Natural killer cell (primary cell): ENCODE measurements at regions not wholly inside any gene's neighbourhood (a gene's known extent, or its start where the extent isn't known, plus 50 kb on each side); places are given as distances from the start of the nearest gene placed in this dataset.
A peak's percentile ranks its signal among the peaks of the same experiment; 100 is the strongest.

Experiments
- ATAC-seq, 3 donors: fragments of 150-1000 bp in 2 of 3; fragments of 200-7000 bp in 1 of 3; cut with Tn5 transposase; 1 replicate in 1 of 3; 2 replicates in 2 of 3; pipeline ENCODE4 v1.10.0; 2021; ENCODE audit warnings: mild to moderate bottlenecking in 2 of 3, moderate library complexity in 2 of 3
- DNase-seq, 2 donors: peaks; one replicate each; pipeline versions ENCODE4 v3.0.0 to v3.0.0-alpha.2; 2013 to 2021; ENCODE audit warnings: mixed read lengths in 1 of 2
- H3K27ac ChIP-seq: one replicate; pipeline ENCODE4 v1.5.1; 2013; ENCODE audit warnings: mild to moderate bottlenecking, low read length
- H3K27me3 ChIP-seq: one replicate; pipeline ENCODE4 v1.6.1; 2013; ENCODE audit warnings: low read length; ENCODE audit not compliant: control insufficient read depth, insufficient read depth
- H3K36me3 ChIP-seq: one replicate; pipeline ENCODE4 v1.6.1; 2013; ENCODE audit warnings: low read length; ENCODE audit not compliant: control insufficient read depth, insufficient read depth
- H3K4me1 ChIP-seq: one replicate; pipeline ENCODE4 v1.6.1; 2013; ENCODE audit warnings: low read length; ENCODE audit not compliant: control insufficient read depth, insufficient read depth
- H3K4me3 ChIP-seq: one replicate; pipeline ENCODE4 v1.5.1; 2013; ENCODE audit warnings: low read length
- H3K9me3 ChIP-seq: one replicate; pipeline ENCODE4 v1.6.1; 2013; ENCODE audit warnings: low read length; ENCODE audit not compliant: control insufficient read depth, insufficient read depth
- H3K27ac Mint-ChIP-seq, 2 donors: one replicate each; pipeline ENCODE4 v1.8.0; 2022; ENCODE audit warnings: mild to moderate bottlenecking in 2 of 2, mixed read lengths in 2 of 2, moderate library complexity in 1 of 2
- H3K27me3 Mint-ChIP-seq, 2 donors: one replicate each; pipeline ENCODE4 v1.8.0; 2022; ENCODE audit warnings: low read depth in 2 of 2, mixed read lengths in 2 of 2
- H3K36me3 Mint-ChIP-seq: one replicate; pipeline ENCODE4 v1.8.0; 2022; ENCODE audit warnings: mixed read lengths
- H3K4me1 Mint-ChIP-seq, 2 donors: one replicate each; pipeline ENCODE4 v1.8.0; 2022; ENCODE audit warnings: mixed read lengths in 2 of 2
- H3K4me3 Mint-ChIP-seq: one replicate; pipeline ENCODE4 v1.8.0; 2022; ENCODE audit warnings: mild to moderate bottlenecking, moderate library complexity, mixed read lengths
- H3K9me3 Mint-ChIP-seq, 2 donors: one replicate each; pipeline ENCODE4 v1.8.0; 2022; ENCODE audit warnings: mixed read lengths in 2 of 2
- CTCF ChIP-seq: fragments of 200-600 bp; IDR thresholded peaks from one replicate; pipeline ENCODE4 v1.8.0; 2022; ENCODE audit warnings: antibody characterized with exemption
- WGBS: methylation state at CpG from one replicate; pipeline ENCODE4 v1.1.7; 2013; ENCODE audit warnings: missing lambda C conversion rate; ENCODE audit not compliant: insufficient coverage; 5-methylcytosine and 5-hydroxymethylcytosine counted together
- intact Hi-C: fragments of 100-400 bp; cut with micrococcal nuclease; formaldehyde crosslinking; loops from one replicate; pipeline ENCODE4 v1.14.2; 2022

DNA sequence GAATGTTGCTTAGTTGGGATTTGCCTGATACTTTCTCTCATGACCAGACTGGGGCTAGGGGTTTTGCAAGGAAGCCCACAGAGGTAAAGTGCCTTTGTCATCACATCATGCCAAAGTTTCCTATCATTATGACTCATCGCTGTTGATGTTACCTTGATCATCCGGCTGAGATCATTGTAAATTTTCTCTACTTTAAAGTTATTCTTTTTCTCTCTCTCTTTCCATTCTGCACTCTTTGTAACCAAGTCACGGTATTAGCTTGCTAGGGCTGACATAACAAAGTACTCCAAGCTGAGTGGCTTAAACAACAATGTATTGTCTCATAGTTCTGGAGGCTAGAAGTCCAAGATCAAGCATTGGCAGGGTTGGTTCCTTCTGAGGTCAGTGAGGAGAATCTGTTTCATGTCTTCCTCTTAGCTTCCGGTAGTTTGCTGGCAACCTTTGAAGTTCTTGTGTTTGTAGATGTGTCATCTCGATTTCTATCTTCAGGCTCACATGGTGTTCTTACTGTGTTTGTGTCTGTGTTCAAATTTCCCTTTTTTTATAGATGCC lies 113.0 kb downstream of the DTHD1 start:
- intact Hi-C loops: no loop called here
- no peaks in the 10 kb centered on the region for H3K9me3 Mint-ChIP-seq
- H3K36me3 ChIP-seq: no peaks in the 10 kb centered on the region
- H3K27me3 ChIP-seq: peaks cover 10% of the 10 kb centered on the region
- no peak overlapping the region for H3K27ac ChIP-seq
- H3K27ac Mint-ChIP-seq: no peak overlapping the region
- no peaks in the 10 kb centered on the region for H3K4me1 ChIP-seq
- H3K36me3 Mint-ChIP-seq: no peaks in the 10 kb centered on the region
- no peaks in the 10 kb centered on the region for H3K9me3 ChIP-seq
- ATAC-seq (peak; percentile 15 to 56 (median 35)), DNase-seq (peak in 1 of 2 donors; percentile 84)
- H3K27me3 Mint-ChIP-seq: peaks cover 20 to 51% of the 10 kb centered on the region in 2 donors
- no peaks in the 10 kb centered on the region for H3K4me1 Mint-ChIP-seq
- WGBS: 69% methylated on average over 5 of the region's 5 CpGs
- TF ChIP-seq CTCF: no peak
- H3K4me3 Mint-ChIP-seq: no peak overlapping the region
- no peak overlapping the region for H3K4me3 ChIP-seq

DNA sequence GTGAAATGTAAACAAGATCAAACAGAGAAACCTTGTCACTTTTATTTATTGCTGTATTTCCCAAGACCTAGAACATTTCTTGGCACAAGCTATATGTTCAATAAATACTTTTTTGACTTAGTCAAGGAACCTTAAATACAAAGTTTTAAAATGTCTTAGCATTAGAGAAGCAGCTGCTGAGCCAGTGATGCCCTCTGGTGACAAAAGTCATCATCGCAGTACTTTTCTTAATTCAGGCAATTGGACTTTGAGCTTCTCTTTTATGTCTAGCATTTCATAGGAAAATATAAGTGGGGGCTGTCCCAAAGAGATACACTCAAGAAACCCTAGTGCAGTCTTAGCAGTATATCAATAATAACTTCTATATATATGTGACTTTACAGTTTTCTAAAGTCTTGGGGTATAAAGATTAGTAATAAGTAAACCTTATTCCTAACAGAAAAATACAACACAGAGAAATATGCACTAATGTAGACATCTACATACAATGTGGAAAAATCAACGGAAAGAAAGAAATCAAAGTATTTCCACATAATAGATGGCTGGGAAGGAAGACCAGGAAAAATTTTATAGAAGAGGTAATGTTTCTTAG lies 118.4 kb downstream of the DTHD1 start:
- Histone ChIP-seq H3K27ac (no peak overlapping the region), H3K27me3 (no peaks in the 10 kb centered on the region), H3K9me3 (no peaks in the 10 kb centered on the region), H3K4me1 (no peaks in the 10 kb centered on the region), H3K36me3 (no peaks in the 10 kb centered on the region), H3K4me3 (no peak overlapping the region)
- peak; percentile 94 for TF ChIP-seq CTCF
- Mint-ChIP-seq H3K4me1 (no peaks in the 10 kb centered on the region), H3K9me3 (no peaks in the 10 kb centered on the region), H3K4me3 (no peak overlapping the region), H3K27me3 (peaks cover 17 to 41% of the 10 kb centered on the region in 2 donors), H3K27ac (no peak overlapping the region), H3K36me3 (no peaks in the 10 kb centered on the region)
- intact Hi-C loops: loop anchor here (1.0 kb wide), 1 partner anchor 49 kb away; no protein-coding TSS in a partner anchor
- 20% methylated on average over 1 of the region's 2 CpGs for WGBS
- peak in 2 of 3 donors; percentile 61 to 65 for ATAC-seq
- peak in 1 of 2 donors; percentile 80 for DNase-seq

DNA sequence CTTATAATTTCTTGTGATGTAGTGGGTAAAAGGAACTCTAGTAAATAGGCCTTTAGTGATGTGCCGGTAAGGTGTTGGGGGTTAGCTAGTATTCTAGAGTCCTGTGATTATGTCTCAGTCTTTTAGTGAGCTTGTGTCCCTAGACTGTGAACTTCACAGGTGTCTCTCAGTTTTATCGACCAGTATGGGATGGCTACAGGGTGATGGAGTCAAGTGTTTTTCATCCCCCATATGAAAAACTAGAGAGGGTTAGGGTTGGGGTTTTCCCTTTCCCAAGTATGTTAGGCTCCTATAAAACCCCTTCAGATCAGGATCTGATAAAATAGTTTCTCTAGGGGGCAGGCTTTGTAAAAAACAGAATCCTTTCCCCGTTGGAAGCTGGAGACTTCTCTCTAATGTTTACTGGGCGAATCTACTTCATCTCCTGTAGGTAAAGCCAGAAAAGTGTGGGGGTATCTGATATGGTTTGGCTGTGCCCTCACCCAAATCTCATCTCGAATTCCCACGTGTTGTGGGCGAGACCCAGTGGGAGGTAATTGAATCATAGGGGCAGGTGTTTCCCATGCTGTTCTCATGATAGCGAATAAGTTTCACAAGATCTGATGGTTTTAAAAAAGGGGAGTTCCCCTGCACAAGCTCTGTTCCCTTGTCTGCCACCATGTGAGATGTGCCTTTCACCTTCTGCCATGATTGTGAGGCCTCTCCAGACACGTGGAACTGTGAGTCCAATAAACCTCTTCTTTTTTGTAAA lies 120.8 kb downstream of the DTHD1 start:
- DNase-seq (no peak), ATAC-seq (no peak)
- intact Hi-C loops: no loop called here
- H3K27ac Mint-ChIP-seq: no peak overlapping the region
- no peak for TF ChIP-seq CTCF
- no peaks in the 10 kb centered on the region for H3K9me3 Mint-ChIP-seq
- 84% methylated on average over 9 of the region's 9 CpGs for WGBS
- no peaks in the 10 kb centered on the region for H3K9me3 ChIP-seq
- peaks cover 17 to 35% of the 10 kb centered on the region in 2 donors for H3K27me3 Mint-ChIP-seq
- no peaks in the 10 kb centered on the region for H3K36me3 Mint-ChIP-seq
- H3K27me3 ChIP-seq: no peaks in the 10 kb centered on the region
- H3K4me1 Mint-ChIP-seq: no peaks in the 10 kb centered on the region
- H3K4me1 ChIP-seq: no peaks in the 10 kb centered on the region
- no peak overlapping the region for H3K4me3 ChIP-seq
- H3K36me3 ChIP-seq: no peaks in the 10 kb centered on the region
- H3K4me3 Mint-ChIP-seq: no peak overlapping the region
- H3K27ac ChIP-seq: no peak overlapping the region
